Muscle of back (tissue), 3 donors: ENCODE measurements at regions not wholly inside any gene's neighbourhood (a gene's known extent, or its start where the extent isn't known, plus 50 kb on each side); places are given as distances from the start of the nearest gene placed in this dataset.

Experiments used
- DNase-seq, 3 donors: peaks; one replicate each; pipeline versions ENCODE4 v3.0.0 to v3.0.0-alpha.2; 2013

DNA sequence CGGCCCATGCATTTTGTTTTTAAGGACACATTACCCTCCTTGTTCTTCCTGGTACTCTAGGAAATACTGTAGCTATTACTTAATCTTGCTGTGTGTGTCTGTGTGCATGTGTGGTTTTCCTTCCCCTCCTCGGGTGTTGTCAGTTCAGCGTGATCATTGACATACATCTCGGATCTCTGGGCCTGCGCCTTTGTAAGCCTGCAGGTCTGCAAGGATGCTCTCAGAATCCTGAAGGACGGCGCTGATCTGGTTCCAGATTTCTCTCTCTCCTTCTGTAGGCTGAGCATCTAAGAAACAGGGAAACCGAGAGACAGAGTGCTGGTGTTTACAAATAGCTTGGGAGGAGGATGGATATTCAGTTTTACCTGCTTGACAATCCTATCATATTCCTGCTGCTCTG, 100.2 kb downstream of the CYRIA start:
- no peak for DNase-seq

DNA sequence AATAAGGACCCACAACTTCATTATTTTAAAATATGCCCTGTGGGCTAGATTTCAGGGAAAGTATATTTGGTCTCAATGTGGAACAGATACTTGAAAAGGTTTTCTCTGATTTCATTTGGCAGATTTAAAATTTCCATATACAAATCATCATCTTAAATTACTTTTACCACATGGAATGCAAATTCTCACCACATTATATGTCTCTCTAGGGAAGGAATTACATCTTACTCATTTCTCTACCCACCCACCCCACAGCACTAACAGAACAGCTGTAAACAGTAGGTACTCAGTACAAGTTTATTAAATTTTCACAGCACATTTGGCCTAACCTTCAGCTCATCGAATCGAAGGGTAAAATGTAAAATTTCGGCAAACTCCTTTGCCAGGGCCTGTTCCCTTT, 104.0 kb downstream of the CYRIA start:
- no peak for DNase-seq

DNA sequence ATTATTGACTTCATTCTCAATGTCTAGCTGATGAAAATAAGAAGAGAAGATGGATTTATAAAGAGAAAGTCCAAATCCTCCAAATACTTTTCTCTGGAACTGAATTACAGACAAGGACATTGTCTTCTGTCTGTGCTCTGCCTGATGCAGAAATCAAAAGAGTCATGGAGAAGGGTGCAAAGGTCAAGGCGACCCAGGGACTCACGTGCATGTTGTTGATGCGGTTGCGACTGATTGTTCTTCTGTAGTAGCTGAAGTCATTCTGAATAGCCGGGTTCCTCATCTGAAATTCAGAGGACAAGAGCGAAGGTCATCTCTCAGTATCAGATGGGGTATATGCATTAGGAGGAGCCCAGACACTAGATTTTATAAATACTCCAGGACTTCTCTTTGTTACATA, 104.4 kb downstream of the CYRIA start:
- DNase-seq = no peak

DNA sequence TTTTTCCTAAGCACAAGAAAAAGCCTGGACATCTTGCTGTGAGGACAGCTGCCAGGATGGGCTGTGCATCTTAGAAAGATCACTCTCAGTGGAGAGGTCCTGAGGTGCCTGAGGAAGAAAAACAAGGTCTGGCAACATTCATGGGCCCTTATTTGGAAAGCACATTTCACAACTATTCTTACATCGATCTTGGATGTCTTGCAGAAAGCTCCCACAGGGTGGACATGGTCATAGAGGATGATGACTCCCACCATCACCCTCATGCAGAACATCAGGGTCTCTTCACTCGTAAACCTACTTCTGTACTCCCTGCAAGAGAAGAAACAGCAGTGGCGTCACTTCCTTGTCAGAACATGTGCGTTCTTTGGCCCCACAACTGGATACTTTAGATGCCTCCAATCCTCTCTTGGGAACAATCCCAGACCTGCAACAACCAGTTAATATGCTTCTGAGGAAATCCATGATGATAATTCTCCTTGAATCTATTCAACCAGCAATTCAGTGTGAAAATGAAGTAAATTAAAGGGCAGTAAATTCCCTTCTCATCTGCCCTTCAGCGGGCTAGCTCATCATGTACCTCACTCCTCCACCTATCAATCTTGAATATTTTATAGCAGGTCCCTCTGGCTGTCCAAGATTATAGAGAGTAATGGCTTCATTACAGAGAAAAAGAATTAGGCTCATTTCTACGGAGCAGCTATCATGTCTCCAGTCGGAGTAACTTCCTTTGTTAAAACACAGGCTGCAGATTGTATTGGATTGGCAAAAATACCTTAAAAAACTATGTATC, 106.2 kb downstream of the CYRIA start:
- DNase-seq = no peak

DNA sequence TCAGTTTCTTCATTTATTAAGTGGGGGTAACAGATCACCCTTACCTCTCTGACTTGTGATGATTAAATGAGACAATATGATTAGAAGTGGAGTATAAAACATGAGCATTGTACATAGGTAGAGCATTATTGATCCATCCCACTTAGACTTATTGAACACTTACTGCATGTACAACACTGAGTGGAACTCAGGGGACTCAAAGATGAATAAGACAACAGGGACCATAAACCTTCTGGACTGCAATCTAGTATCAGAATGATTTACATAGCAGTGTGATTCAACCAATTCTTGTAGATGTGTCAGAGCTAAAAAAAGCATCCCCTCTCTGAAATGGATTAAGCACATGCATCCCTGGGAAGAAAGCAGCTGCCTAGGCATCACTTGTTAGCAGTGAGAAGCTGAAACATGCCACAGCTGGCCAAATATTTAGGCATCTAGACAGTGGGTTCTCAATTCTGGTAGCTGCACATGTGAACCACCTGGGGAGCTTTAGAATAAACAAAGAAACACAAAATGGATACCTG, 111.5 kb downstream of the CYRIA start:
- DNase-seq = no peak

DNA sequence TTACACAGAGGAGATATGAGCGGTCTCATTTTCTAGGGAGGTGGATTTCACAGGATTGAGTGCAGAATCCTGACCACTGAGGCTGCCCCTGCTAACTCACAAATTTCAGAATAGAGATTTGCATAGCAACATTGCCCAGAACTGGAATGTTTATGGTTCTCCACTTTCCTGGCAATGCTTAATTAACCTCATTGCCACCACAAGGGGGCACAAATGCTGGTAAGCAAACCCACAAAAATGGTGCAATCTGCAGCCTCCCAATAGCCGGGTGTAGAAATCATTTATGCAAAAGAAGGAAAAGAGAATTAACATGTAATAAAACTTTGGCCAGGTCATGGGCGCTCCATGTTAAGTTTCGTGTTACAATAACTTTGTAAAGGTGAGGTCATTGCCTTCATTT, 112.4 kb downstream of the CYRIA start:
- peak in 2 of 3 donors; percentile 11 to 18 for DNase-seq

DNA sequence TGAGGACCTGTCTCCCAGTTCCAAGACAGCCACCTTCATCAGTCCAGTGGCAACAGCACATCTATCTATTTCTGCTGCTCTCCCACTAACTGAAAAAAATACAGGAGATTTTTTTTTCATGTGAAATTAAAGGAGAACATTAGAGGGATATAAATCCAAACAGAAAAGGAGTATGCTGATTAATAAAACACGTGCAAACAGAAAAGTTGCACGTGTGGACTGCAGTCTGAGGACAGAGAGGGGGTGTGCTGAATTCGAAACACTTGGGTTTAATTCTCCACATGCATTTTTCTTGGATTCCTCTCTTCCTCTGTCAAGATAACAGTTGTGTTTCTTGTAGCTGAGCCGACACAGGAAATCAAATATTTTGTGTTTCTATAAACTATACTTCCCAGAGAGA, 113.4 kb downstream of the CYRIA start:
- no peak for DNase-seq

DNA sequence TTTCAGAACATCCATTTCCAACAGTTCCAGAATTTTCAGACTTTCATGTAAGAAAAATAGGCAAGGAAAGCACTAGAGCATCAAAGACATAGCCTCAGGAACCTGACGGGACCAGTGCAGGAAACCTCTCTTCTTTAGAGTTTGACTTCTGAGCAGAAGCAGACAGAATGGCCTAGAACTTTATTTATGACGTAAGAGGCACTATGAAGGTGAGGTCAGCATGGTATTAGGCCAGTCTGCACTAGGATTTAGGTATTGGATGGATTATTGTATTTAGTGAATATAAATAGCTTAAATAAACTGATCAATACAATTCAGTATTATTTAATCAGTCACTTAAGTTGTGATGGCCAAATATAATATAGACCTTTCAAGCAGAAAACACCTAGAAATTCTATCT, 117.6 kb downstream of the CYRIA start:
- no peak for DNase-seq

DNA sequence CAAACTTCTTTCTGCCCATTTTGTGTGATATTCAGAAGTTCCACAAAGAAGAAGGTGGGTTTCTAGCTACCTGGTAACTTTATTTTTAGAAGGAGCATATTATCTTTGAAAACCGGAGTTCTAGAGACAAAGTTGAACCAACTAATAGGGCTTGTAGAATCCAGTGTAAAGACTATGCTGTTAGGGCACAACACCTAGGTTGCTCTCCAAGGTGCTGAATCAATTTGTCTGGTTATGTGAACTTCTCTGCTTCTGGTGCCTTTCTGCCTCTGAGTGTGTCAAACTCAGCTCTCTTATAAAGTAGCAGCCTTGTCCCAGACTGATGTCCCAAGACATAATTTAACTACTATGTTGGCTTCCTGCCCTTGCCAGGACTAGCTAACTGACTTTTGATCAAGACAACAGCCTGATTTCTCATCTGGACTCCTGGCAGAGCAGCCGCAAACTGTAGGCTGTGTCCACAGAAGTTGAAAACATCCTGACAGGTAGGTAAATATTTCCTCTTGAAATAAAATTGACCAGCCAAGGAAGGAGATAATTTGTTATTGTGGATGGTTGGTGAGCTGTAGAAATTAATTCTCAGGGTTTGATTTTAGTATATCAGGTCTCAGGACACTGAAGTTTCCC, 119.4 kb downstream of the CYRIA start:
- DNase-seq = peak; percentile 57 to 76 (median 75)

DNA sequence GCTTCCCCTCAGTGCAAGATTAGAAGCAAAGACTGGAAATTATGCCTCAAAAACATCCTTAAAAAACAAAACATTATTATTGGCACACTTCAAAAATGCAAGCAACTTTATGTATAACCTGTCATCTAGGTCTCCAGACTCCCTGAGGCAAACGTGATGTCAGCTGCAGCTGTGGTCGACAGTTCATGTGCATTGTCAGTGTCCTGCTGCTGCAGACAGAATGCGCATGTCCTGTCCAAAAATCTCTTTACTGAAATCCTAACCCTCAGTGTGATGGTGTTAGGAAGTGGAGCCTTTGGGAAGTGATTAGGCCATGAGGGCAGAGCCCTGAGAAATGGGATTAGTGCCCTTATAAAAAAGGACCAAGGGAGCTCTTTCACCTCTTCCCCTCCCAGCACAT, 126.9 kb downstream of the CYRIA start:
- DNase-seq = no peak

DNA sequence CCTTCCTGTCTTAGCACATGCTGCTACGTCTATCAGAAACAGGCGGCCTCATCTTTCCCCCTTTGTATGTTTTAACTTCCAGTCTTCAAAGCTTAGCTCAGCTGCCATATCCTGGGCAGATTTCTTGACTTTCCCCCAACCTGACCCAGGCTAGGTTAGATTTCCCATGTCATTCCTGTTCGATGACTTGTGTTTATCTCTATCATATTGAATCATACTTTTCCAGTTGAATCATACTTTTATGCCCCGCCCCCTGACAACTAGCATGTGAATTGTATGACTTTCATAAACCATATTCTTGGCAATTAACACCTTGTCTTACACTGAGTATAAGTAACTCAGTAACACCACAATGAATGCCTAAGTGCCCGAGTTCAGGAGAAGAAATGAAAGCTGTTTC, 128.3 kb downstream of the CYRIA start:
- peak in 1 of 3 donors; percentile 16 for DNase-seq

DNA sequence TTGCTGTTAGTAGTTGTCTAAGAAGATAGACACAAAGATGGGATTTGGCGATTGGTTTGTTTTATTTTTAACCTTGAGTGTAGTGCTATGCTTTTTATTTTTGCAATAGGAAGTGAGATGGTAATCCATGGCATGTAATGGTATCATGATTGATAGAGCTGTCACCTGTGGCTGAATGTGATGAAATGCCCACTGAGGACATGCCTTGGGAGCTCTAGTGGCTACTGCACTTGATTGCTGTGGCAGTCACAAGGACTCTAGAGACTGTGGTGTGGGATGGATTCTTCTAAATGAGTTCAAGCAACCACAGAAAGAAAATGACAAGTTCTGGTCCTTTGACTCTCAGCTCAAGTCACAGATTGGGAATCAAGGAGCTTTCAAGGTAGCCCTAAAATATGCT, 139.4 kb downstream of the CYRIA start:
- no peak for DNase-seq

DNA sequence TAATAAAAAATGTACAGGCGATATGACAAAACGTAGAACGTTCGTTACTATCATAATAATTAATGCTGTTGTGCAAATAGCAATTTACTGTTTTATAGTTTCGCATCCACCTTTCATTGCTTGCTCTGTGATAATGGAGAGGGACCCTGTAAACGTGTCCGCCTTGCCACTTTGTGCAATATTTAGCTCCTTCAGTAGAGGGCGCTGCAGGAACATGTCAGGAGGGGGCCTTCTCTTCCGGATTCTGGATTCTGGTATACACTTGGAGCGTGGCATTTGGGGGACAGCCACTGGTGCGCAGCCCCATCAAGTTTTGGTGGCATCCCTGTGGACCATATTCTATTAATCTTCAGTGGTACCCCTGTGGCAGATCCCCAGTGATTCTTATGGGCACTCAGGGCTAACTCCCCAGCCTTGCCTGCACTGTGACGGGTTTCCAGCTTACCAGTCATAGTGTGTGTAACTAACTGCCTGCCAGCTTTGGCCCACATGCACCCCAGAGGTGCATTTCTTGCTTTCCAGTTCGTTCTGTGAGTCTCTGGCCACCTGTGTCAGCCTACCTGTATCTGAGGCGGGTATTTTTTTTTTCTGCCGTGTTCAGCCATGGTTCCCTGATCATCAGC, 140.3 kb downstream of the CYRIA start:
- DNase-seq = no peak

DNA sequence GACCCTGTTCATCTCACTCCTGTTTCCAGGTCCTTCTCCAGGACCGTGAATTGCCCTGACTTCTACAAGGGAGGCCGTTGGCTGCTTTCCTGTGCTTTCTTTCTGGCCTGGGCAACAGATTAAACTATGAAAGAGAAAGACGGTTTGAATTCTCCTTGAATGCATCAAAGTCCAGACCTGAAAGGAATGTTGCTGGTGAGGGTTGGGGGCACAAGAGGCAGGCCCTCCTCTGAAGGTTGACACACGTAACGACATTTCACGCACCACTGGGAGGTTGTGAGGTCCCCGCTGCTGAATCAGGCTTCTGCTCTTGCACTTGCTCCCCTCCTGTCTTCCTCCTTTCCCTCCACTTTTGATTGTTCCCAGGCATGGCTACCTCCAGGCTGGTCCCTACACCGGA, 141.9 kb downstream of the CYRIA start:
- DNase-seq = no peak

DNA sequence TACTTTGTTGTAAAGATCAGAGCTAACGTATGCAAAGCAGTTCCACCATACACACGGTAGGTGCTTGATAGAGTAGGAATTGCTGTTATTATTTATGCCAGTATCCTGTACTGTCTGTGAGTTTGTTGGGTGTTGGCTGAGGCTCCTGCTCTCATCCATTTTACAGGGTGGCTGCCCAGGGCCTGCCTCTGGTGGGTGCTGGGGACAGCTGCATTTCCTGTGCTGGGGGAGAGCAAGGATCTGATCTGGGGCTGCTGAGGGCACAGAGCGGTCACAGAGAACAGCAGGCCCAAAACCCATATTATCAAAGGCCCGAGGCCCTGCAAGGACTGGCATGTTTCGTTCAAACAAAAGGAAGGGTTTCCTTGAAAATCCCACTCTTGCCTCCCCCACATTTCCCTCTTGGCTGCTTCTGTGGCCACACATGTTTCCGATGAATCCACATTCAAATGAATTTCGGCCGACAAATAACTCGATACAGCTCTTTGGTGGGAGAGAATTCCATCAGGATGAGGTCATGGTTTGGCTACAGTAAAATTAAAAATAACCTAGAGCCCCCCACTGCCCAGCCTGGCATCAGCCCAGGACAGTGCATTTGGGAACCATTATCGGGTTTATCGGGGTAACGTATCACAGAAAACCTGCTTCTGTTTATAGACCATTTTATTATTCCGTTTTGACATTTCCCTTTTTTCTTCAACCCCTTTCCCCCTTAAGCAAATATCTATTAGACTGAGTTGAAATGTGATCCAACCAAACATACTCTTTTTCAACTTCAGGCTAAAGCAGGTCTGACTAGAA, 143.4 kb downstream of the CYRIA start:
- DNase-seq = peak; percentile 34 to 58 (median 41)

DNA sequence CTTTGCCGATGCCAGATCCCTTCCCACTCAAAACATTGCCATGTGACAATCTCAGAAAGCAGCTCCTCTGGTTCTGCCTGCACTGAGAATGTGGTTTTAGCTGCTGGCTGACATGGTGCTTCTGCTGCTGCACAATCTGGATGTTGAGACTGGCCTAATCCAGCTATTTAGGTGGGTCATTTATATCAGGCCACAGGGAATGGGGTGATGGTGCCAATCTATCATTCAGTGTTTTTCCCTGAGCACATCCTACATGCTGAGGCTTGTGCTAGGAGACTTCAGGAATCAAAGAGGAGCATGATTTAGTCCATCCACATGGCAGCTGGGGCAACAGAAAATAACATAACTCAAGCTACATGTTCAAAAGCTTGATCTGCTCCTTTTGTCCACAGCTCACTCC, 144.7 kb downstream of the CYRIA start:
- DNase-seq = no peak

DNA sequence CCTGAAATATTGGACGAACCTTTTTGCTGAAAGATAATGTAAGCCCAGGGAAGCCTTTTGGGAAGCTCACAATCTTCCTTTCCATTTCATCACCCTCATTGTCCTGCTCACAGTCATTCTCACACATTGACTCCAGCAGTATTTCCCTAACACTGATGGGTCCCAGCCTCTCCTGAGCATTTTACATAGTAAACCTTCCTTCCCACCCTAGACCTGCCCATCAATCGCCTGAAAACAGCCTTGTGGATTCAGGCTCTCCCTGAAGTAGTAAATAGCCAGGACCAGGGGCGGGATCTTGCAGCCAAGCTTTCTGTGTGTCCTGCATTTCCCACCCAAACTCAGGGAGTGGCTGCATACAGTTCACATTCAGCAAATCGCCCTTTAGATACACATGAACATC, 149.9 kb downstream of the CYRIA start:
- DNase-seq = no peak

DNA sequence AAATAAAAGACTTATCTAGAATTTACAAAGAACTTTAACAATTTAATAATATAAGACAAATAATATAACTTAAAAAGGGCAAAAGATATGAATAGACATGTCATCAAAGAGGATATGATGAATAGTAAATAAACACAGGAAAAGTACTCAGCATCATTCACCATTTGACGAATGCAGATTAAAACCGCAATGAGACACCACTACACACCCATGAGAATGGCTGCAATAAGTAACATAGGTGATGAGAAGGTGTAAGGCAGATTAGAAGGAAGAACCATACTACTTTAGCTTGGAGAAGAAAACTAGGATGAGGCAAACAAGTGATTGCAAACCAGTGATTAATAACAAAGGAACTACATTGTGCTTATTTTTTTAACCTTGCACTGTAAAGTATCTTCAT, 152.0 kb downstream of the CYRIA start:
- DNase-seq = no peak

DNA sequence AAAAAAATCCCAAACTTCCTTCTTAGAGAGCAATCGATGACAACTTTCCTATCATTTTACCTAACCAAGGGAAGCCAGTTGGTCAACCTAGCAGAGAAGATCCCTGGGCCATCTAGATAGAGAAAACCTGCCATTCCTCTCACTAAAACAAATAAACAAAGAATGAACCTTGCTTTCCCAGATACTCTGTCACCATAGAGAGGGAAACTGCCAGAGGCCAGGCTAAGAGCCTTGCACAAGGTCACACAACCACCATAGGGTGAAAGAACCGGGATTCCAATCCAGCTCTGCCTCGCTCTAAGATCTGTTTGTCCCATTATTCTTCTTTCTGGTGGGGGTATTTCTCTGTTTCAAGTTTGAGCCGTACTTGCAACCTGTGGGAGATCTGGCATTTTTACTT, 154.6 kb downstream of the CYRIA start:
- no peak for DNase-seq

DNA sequence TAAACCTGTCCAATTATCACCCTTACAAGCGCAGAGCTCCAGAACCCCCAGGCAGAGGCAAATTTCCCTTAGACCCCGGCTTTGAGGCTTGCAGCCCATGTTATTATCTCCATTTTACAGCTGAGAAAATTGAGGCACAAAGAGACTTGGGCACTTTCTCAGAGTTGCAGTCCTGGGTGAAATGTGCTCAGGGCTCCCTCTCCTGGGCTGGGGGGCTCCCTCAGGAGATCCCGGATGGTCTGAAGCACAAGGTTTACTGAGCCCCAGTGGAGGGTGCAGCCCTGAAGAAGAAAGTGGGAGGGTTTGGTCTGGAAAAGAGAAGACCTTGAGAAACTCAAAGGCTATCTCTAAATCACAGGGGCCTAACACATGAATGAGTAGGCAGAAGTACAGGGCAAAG, 156.6 kb downstream of the CYRIA start:
- DNase-seq = no peak

DNA sequence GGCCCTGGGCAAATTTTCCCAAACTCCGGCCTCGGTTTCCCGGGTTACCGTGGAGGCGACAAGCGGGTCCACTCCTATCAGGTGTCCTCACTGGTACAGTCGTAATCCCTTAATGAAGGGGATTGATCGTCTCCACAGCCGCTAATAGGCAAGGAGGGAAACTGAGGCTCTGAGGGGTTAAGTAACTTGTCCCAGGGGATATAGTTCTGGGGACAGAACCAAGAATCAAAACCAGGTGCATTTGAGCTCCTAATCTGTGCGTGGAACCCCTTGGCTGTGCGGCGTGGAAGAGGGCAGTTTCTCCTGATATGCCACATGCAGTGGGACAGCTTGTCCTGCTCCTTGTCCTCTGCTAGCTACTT, 157.2 kb downstream of the CYRIA start:
- no peak for DNase-seq
